Gastroesophageal sphincter (tissue), 4 donors: ENCODE measurements at regions not wholly inside any gene's neighbourhood (a gene's known extent, or its start where the extent isn't known, plus 50 kb on each side); places are given as distances from the start of the nearest gene placed in this dataset.

Experiments used
- ATAC-seq: fragments of 150-250 bp; one replicate; pipeline ENCODE4 v1.9.1; 2016; ENCODE audit warnings: mild to moderate bottlenecking, moderate library complexity
- H3K27ac ChIP-seq, 4 donors: fragments of 200-600 bp; sonication (generic) in 3 of 4; 1 replicate in 3 of 4; 2 replicates in 1 of 4; pipeline ENCODE4 v1.5.1; 2016 to 2019
- H3K27me3 ChIP-seq: fragments of 200-600 bp; sonication (generic); one replicate; pipeline ENCODE4 v1.5.1; 2019
- H3K36me3 ChIP-seq, 2 donors: fragments of 200-600 bp; sonication (generic); one replicate each; pipeline ENCODE4 v1.5.1; 2019; ENCODE audit warnings: control low read depth in 1 of 2
- H3K4me1 ChIP-seq, 3 donors: fragments of 200-600 bp; sonication (generic); 1 replicate in 2 of 3; 2 replicates in 1 of 3; pipeline ENCODE4 v1.5.1; 2016 to 2019; ENCODE audit warnings: control low read depth in 2 of 3
- H3K4me3 ChIP-seq, 2 donors: fragments of 200-600 bp; sonication (generic); one replicate each; pipeline ENCODE4 v1.5.1; 2019; ENCODE audit warnings: mild to moderate bottlenecking in 1 of 2, moderate library complexity in 1 of 2
- H3K9me3 ChIP-seq, 3 donors: fragments of 200-600 bp; sonication (generic); one replicate each; pipeline ENCODE4 v1.5.1; 2017 to 2019; ENCODE audit warnings: control low read depth in 2 of 3
- CTCF ChIP-seq, 4 experiments: fragments of 200-600 bp in 2 of 4; fragments of 450-650 bp in 2 of 4; sonication (generic) in 1 of 4; IDR thresholded peaks; one replicate each; pipeline ENCODE4 v1.5.1; 2017 to 2019; ENCODE audit warnings: antibody characterized with exemption in 4 of 4, mild to moderate bottlenecking in 2 of 4, moderate library complexity in 2 of 4
- EP300 ChIP-seq: sonication (generic); formaldehyde crosslinking; IDR thresholded peaks from one replicate; pipeline ENCODE4 v1.6.1; 2017; ENCODE audit warnings: antibody characterized with exemption, mild to moderate bottlenecking
- POLR2A ChIP-seq, 2 donors: fragments of 450-650 bp; IDR thresholded peaks; one replicate each; pipeline ENCODE4 v1.6.1; 2017; ENCODE audit warnings: antibody characterized with exemption in 2 of 2, mild to moderate bottlenecking in 2 of 2, moderate library complexity in 1 of 2
- POLR2AphosphoS5 ChIP-seq: sonication (generic); formaldehyde crosslinking; IDR thresholded peaks from one replicate; pipeline ENCODE4 v1.6.1; 2017; ENCODE audit warnings: antibody characterized with exemption
- WGBS, 2 donors: methylation state at CpG; one replicate each; pipeline ENCODE4 v1.1.5; 2018; ENCODE audit warnings: low coverage in 1 of 2; 5-methylcytosine and 5-hydroxymethylcytosine counted together

GRCh38 chr12:47306130-47306529 is 226.4 kb upstream of the AMIGO2 start:
- Histone ChIP-seq H3K9me3 (no peaks in the 10 kb centered on the region), H3K27me3 (no peaks in the 10 kb centered on the region), H3K4me1 (no peaks in the 10 kb centered on the region), H3K4me3 (no peak overlapping the region), H3K36me3 (no peaks in the 10 kb centered on the region), H3K27ac (no peak overlapping the region)
- ATAC-seq = no peak
- TF ChIP-seq POLR2A (IDR thresholded peaks at IDR 0.05) (no peak), POLR2AphosphoS5 (no peak), EP300 (no peak), CTCF (IDR thresholded peaks at IDR 0.05) (no peak)
- no CpG with 5 or more reads among the region's 22 CpGs for WGBS, 2 donors

DNA sequence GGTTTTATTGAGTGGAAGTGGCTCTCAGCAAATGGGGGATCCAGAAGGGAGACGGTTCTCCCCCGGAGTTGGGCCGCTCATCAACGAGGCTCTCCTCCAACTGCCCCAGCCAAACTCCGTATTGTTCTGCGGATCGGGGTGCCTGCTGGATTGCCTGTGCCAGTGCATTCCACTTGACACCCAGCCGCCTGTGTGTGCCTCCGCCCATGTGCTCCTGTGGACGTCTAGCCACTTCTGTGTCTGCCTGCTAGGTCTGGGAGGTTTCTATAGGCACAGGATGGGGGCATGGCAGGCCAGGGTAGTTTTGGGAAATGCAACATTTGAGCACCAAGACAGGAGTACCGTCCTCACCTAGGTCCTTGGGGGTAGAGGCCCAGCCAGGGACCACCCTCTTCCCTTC is 225.7 kb upstream of the AMIGO2 start:
- Histone ChIP-seq H3K4me3 (no peak overlapping the region), H3K4me1 (no peaks in the 10 kb centered on the region), H3K9me3 (no peaks in the 10 kb centered on the region), H3K27ac (no peak overlapping the region), H3K27me3 (no peaks in the 10 kb centered on the region), H3K36me3 (no peaks in the 10 kb centered on the region)
- WGBS, 2 donors = 95 to 100% methylated on average over 1 to 4 of the region's 11 CpGs
- no peak for ATAC-seq
- TF ChIP-seq POLR2A (IDR thresholded peaks at IDR 0.05) (no peak), POLR2AphosphoS5 (no peak), EP300 (no peak), CTCF (IDR thresholded peaks at IDR 0.05) (no peak)

GRCh38 chr12:47303995-47304560 is 224.3 kb upstream of the AMIGO2 start:
- no peak for TF ChIP-seq POLR2A (IDR thresholded peaks at IDR 0.05)
- TF ChIP-seq POLR2AphosphoS5 = no peak
- TF ChIP-seq EP300 = no peak
- no peak for TF ChIP-seq CTCF (IDR thresholded peaks at IDR 0.05)
- no peak overlapping the region for H3K4me3 ChIP-seq
- ATAC-seq = no peak

DNA sequence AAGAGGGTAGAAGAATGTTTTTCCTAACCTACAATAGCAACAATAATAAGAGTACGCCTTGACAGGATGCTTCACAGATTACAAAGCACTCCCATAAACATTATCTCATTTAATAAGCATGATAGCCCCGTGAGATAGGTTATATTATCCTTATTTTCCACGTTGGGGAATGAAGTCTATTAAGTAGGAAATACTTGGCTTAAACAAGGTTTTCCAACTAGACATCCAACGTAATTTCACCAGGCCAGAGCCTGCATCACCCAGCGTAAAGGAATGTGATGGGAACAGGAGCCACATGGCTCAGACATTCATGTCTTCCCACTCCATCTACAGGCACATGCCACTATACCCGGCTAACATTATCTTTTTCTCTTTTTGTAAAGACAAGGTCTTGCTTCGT is 223.4 kb upstream of the AMIGO2 start:
- 69 to 80% methylated on average over 4 to 7 of the region's 7 CpGs for WGBS, 2 donors
- H3K9me3 ChIP-seq = no peaks in the 10 kb centered on the region
- H3K4me1 ChIP-seq = no peaks in the 10 kb centered on the region
- H3K36me3 ChIP-seq = no peaks in the 10 kb centered on the region
- no peaks in the 10 kb centered on the region for H3K27me3 ChIP-seq
- ATAC-seq = no peak
- H3K4me3 ChIP-seq = no peak overlapping the region
- TF ChIP-seq POLR2A (IDR thresholded peaks at IDR 0.05) (no peak), EP300 (no peak), POLR2AphosphoS5 (no peak)
- H3K27ac ChIP-seq = no peak overlapping the region

More at GRCh38 chr12:47303995-47304560, 224.3 kb upstream of the AMIGO2 start:
- 91 to 100% methylated on average over 1 of the region's 1 CpG for WGBS, 2 donors
- no peaks in the 10 kb centered on the region for H3K36me3 ChIP-seq
- no peaks in the 10 kb centered on the region for H3K27me3 ChIP-seq
- H3K27ac ChIP-seq = no peak overlapping the region
- H3K4me1 ChIP-seq = no peaks in the 10 kb centered on the region
- no peaks in the 10 kb centered on the region for H3K9me3 ChIP-seq

- Histone ChIP-seq H3K27me3 (no peaks in the 10 kb centered on the region), H3K4me3 (no peak overlapping the region), H3K4me1 (no peaks in the 10 kb centered on the region), H3K36me3 (no peaks in the 10 kb centered on the region), H3K27ac (no peak overlapping the region), H3K9me3 (no peaks in the 10 kb centered on the region)
- TF ChIP-seq POLR2AphosphoS5 (no peak), CTCF (IDR thresholded peaks at IDR 0.05) (no peak), POLR2A (IDR thresholded peaks at IDR 0.05) (no peak), EP300 (no peak)
- WGBS, 2 donors = 34 to 42% methylated on average over 6 of the region's 6 CpGs
- ATAC-seq = no peak
Observed at GRCh38 chr12:47302111-47302671, 222.4 kb upstream of the AMIGO2 start.
